ENCODE measurements at regions not wholly inside any gene's neighbourhood (a gene's known extent, or its start where the extent isn't known, plus 50 kb on each side); places are given as distances from the start of the nearest gene placed in this dataset.

DNA sequence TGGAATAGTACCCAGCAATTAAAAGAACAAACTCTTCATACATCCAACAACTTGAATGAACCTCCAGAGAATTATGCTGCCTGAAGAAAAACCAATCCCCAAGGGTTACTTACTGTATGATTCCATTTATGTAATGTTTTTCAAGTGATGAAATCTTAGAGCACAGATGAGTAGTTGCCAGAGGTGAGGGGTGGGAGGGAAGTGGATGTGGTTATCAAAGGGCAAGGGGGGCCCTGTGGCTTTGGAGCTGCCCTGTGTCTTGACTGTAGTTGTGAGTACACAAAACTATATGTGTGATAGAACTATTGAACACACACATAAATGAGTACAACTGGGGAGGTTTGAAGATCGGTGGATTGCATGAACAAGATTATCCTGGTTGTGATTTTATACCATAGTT, 115.8 kb upstream of the SLC25A48 start (continued):
- TF ChIP-seq, protein P1, sequence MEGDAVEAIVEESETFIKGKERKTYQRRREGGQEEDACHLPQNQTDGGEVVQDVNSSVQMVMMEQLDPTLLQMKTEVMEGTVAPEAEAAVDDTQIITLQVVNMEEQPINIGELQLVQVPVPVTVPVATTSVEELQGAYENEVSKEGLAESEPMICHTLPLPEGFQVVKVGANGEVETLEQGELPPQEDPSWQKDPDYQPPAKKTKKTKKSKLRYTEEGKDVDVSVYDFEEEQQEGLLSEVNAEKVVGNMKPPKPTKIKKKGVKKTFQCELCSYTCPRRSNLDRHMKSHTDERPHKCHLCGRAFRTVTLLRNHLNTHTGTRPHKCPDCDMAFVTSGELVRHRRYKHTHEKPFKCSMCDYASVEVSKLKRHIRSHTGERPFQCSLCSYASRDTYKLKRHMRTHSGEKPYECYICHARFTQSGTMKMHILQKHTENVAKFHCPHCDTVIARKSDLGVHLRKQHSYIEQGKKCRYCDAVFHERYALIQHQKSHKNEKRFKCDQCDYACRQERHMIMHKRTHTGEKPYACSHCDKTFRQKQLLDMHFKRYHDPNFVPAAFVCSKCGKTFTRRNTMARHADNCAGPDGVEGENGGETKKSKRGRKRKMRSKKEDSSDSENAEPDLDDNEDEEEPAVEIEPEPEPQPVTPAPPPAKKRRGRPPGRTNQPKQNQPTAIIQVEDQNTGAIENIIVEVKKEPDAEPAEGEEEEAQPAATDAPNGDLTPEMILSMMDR (IDR thresholded peaks at IDR 0.05; ENCODE audit: control extremely low read depth in 1 of 3, insufficient read depth in 1 of 3, low read depth in 1 of 3, low read length in 3 of 3) = no peak
- TF ChIP-seq ZNF274 (IDR thresholded peaks at IDR 0.05; ENCODE audit: borderline replicate concordance, extremely low read depth, low read length) = no peak

Measured in H1 (cell line).